Brain pericyte (primary cell): ENCODE measurements at regions not wholly inside any gene's neighbourhood (a gene's known extent, or its start where the extent isn't known, plus 50 kb on each side); places are given as distances from the start of the nearest gene placed in this dataset.

Experiments used
- DNase-seq: peaks from one replicate; pipeline ENCODE4 v3.0.0-alpha.2; 2012; ENCODE audit warnings: low read depth, low spot score

DNA sequence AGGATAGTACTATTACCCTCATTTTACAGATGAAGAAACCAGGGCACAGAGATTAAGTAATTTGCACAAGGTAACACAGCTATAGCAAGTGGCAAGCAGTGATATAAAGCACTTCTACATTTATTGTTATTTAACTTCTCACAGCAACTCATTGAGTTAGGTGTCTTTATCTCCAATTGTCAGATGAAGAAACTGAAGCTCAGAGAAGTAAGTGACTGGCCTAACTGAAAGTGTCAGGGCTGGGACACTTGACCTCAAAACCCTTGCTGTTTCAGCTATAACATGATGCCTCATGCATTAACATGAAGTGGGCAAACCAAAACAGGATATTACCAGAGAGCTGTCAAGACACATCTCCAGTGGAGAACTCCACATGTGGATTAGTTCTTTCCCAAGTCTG, 65.8 kb upstream of the LEKR1 start:
- no peak for DNase-seq

DNA sequence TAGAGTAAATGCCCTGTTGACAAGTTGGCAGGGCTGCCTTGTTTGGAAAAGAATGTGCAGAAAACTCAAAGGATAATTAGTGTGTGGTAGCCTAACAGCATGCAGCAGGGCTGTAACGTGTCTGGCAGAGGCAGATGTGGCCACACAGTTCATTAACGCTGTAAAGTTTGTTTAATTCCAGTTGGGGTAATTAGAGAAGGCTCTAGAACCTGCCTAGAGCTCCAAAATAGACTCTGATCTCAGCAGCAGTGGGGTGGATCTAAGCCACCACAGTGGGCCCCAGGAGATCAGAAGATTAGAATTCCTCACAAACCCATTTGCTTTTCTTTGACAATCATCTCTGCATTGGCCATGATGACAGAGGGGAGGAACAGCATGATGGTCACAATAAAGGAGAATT, 65.1 kb upstream of the LEKR1 start:
- no peak for DNase-seq

DNA sequence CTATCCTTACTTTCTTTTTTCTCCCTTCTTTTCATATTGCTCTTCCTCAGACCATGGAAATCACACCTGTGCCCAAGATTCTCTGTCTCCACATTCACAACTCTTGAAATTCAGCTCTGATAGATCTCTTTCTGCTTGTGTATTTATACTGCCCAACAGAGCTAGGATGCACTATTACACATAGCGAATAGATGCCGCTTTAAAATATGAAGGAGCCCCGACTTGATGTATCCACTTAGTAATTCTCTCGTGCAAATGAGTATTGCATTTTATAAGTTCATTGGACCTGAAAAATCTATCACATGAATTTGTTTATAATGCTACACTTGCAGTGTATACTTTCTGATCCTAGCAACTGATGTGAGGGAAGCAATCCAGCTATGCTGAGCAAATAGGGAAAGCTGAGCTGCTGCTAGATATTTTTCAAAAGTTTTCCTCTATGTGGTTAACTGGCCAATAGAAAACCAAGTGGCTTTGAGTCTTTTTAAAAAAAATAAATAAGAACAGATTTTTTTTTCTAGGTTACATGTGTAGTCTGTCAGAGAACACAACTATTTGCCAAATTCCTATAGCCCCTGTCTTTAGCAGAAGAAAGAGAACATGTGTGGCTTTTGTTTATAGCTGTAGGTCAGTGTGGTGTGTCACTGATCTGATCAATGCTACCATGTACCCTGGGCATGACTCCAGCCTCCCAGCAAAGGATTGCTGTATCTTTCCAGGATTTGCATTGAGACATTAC, 64.3 kb upstream of the LEKR1 start:
- no peak for DNase-seq

DNA sequence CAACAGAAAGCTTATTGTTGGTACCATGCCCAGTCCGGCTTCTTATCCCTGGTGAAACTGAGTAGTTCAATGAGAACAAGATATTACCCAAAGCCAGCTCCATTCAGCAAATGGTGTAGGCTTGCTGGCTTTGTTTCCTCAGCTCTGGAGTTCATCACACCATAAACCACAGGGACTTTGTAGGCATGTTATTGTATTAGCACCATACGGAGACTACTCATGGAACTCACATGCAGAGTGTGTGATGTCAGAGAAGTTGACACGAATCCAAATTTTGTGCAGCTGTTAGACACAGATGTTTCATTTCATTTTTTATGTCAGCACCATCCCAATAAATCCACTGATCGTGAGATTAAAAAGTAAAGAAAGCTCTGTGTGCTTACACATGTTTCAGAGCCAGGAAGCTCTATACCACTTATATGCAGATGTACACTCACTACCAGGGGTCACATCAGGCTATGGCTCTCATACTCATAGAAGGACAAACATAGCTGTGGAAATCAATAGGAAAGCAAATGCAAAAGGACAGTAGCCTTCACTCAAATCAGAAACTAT, 63.4 kb upstream of the LEKR1 start:
- DNase-seq, result peak; percentile 98

DNA sequence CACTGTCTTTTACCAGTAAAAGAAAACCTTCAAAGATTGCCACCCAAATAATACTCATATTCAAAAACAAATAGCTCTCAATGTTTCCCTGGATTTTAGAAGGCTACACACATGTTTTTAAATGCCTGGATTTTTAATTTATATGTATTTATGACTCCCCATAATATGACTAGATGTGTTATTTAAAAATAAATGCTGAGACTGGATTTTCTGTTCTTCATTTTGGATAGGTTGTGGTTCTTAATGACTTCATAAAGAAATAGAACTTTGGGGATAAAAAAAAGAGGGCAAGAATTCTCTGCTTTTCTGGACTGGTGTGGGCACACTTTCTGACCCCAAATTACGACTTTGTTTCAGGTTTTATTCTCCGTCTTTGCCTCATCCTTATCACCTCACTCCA, 62.8 kb upstream of the LEKR1 start:
- no peak for DNase-seq

DNA sequence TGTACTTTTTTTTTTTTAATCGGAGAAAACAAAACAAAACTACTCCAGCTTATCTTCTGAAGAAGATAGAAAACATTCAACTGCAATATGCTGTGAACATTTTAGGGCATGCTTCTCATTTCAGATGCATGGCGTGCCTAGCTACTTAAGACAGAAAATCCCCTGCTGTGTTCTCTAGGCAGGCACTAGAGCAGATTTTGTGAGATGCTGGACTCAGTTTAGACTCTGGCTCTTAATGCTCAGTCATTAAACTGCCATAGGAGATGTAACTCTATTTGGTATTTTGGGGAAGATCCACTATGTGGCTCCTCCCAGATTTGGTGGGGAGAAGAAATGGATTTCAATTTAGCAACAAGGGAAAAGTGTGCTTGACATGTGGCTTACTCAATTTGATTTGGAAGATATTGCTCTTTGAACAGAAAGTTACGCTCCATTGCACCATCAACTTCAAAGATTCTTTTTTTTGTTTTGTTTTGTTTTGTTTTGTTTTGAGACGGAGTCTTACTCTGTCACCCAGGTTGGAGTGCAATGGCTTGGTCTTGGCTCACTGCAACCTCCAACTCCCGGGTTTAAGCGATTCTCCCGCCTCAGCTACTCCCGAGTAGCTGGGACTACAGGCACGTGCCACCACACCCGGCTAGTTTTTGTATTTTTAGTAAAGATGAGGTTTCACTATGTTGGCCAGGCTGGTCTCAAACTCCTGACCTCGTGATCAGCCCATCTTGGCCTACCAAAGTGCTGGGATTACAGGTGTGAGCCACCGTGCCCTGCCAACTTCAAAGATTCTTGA, 62.0 kb upstream of the LEKR1 start:
- DNase-seq, result no peak

DNA sequence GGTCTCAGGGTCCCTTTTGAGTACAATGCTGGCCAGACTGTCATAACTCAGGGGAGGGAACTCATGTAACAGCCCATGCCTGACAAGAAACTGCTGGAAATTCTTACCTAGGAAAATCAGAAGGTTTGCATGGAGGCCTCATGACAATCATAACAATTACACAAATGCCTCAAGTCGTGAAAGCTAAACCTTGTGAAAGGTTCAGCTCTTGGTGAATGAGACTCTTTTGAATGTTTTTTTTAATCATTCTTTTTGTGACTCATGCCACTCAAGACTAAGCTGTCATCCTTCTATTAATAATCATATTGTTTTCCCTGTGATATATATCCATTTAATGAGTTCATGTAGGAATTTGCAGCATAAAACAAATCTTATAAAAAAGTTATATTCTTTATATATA, 61.4 kb upstream of the LEKR1 start:
- no peak for DNase-seq

DNA sequence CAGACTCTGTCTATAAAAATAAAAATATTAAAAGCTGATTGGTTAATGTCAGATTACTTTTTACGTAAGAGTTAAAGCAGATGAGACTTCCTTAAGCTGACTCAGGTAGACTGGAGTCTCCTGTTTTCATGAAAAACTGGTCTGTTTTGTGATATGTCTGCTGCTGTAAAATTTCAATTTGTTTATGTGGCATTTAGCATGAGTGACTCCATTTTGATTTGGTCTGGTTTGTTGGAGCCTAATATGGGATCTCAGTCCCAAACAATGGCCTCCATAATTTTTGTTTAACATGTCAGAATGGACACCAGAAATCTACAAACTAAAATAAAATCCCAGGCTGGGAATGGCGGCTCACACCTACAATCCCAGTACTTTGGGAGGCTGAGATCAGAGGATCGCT, 57.8 kb upstream of the LEKR1 start:
- no peak for DNase-seq

DNA sequence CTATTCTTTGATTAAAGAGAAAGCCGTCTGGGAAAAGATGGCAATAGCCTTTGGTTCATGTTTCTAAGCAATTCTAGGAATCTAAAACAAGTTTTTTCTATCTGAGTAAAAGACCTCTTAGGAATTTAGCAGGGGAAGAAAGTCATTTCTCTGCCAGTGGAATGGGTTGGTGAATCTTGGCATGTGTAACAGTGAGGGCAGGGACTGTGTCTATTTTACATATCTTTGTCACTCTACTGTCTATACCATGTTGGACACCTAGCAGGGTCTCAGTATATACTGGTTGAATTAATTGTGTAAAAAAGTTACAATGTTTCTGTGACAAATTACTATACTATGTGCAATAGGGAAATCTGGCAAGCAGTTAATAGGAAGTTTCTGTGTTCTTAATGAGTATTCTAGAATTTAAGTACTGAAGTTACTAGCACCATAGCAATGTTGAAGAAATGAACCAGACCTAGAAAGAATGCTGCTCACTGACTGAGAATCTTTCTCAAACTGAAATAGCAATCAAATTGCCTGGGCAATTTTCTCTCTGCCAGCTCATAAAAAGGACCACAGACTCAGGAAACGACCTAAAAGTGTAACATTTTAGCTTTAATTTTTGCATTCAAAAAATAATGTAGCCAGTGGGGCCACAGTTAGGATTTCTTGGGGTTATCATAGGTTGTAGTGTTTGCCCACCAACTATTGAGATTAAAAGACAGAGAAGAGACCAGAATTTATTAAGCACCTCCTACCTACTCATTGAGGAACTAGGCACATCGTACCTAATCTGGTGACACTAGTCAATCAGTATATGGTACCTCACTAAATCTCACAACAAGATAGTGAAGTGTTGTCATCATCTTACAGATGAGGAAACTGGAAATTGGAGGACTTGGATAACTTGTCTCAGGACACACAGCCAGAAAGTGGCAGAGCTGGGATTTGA, 56.2 kb upstream of the LEKR1 start:
- DNase-seq, result no peak

DNA sequence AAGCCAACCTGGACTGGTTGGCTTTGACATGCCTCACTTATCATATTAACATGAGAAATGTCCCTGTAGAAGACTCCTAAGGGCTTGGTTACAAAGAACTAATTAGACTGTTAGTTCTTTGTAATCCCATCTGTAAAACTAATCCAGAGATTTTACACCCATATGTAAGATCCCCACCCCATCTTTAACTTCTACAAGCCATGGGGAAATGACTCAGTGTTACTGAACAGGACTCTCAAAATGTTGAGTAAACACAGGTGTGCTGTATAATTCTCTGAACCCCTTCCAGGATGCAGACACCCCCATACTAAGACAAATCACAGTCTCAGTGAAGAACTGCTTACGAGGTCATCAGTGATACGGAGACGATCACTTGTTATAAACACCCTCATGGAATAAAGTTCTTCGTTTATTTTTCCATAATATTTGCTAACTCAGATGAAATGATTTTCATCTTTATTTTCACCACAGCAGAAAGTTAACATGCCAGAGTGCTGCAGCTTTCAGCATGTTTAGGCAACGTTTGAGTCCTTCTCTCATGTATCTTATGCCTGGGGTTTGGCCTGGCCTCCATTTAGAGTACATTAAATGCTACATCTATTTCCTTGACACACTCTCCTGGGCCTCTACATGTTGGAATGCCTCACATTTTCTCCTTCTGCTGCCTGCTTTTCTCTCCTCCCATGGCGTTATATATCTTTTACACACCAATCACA, 55.3 kb upstream of the LEKR1 start:
- no peak for DNase-seq

DNA sequence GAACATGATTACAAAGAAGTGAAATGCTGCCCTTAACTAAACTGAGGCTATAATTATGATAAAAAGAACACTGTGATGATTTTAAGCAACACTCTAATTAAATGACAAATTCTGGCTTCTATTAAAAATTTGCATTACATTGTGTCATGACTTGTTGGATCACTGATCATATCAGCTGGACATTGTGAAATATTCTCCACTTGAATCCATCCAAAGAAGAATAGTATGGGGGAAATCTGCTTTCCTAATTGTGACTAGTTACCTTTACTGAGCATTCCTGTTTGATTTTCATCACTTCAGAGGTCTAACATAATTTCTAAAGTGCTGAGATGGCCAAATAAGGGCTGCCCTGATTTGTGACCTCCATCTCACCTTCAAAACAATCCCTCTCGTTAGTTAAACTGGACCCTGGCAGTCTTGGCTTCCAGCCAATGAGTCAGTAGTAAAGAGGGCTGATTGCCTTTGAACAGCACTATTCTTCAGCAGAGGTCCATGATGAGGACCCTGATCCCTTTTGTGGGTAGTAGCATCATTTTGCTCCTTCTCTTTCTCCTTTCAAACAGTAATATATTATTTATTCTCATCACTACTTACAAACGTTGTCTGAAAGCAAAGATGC, 53.5 kb upstream of the LEKR1 start:
- DNase-seq, result no peak

DNA sequence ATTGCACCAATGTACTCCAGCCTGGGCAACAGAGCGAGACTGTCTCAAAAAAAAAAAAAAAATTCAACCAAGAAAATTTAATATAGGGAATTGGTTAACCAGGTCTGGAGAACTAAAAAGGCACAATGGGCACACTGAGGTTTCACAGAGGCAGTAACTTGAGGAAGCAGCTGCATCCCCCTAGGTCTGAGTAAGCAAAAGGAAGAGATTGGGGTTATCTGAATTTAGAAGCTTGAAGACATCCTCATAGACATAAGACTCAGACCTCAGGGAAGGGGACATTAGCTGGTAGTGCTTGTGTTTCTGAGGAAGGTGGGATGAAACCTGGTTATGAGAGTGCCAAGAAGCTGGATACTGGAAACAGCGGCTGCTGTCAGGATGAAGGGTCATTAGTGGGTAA, 50.1 kb upstream of the LEKR1 start:
- no peak for DNase-seq
